HG03045 (cell line): ENCODE measurements at regions not wholly inside any gene's neighbourhood (a gene's known extent, or its start where the extent isn't known, plus 50 kb on each side); places are given as distances from the start of the nearest gene placed in this dataset.

Experiments
- ATAC-seq: cut with Tn5 transposase; IDR thresholded peaks from one replicate; pipeline ENCODE4 v1.9.1; 2021; ENCODE audit warnings: mild to moderate bottlenecking, moderate library complexity; ENCODE audit not compliant: unreplicated experiment

DNA sequence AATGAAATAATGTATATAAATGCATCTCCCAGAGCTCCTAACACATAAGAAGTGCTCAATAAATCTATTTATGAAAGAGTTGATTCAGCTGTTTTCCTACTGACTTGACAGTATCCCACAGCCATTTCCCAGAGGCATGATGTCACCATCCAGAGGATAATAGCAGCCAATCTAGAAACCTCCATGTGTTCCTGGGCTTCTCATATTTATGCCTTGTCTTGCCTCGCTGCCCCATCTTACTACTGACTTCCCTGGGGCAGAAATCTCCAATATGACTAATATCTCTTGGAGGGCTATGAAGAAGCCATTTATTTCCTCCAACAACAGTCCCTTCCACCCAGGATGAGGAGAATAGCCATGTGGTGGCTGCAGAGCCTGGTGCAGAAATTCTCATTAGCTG is 115.4 kb upstream of the NAV2 start:
- ATAC-seq = no peak

DNA sequence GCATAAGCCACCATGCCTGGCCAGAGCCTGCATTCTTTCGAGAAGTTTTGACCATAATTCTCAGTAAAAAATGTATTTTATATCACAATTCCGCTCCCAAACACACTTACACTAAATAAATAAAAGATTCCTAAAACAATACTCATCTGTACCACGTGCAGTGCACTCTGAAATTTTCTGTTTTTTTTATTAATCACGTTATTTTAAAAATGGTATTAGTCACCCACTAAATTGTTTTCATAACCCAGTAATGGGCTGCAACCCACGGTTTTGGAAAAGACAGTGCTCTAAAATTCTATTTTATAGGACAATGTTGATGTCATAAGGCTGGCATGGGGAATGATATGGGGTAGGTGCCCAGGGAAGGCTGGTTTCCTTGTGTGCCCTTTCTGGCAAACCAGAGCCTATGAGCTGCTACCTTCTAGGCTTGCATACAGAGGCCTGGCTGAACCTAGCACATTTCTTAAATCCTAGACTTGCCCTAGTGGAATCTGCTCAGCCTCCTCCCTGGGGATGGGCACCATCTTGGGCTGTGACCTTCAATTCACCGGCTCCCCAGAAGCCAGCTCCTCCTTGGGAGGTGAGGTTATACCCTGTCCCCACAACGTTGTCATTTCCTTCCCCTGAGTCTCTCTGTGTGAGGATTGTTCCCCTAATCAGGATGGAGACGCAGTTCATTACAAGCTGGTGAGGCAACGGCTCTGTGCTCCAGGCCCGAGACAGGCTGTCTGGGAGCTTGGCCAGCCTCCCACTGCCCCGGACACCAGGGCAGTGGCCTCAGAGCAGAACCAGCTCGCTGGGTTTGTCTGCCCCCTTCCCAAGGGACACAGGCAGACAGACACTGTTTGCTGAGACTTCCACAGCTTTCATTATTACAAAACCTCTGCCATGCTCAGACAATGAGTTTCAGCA is 116.5 kb upstream of the NAV2 start:
- ATAC-seq = no peak

DNA sequence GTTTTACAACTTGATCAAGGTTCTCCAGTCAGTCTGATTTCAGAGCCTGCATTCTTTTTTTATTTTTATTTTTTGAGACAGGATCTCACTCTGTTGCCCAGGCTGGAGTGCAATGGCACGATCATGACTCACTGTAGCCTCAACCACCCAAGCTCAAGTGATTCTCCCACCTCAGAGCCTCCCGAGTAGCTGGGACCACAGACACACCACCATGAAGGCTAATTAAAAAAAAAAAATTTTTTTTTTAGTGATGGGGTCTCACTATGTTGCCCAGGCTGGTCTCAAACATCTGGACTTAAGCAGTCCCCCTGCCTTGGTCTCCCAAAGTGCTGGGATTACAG is 117.2 kb upstream of the NAV2 start:
- ATAC-seq = no peak

DNA sequence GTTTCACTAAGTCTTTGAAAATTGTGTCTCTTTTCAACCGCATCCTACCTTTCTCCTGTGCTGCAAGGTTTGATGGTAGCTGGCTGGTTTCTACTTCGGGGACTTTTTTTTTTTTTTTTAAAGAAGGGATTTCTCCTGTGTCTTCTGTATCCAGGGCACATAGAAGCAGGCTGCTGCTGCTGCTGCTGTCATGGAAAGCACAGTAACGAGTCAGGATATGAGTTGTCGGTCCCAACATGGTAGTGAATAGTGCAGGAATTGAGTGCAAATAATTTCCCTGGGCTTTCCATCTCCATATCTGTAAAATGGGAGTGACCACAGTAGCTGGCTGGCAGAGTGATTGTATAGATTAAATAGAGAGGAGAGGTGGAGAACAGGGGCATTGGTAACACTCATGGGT is 118.3 kb upstream of the NAV2 start:
- no peak for ATAC-seq

DNA sequence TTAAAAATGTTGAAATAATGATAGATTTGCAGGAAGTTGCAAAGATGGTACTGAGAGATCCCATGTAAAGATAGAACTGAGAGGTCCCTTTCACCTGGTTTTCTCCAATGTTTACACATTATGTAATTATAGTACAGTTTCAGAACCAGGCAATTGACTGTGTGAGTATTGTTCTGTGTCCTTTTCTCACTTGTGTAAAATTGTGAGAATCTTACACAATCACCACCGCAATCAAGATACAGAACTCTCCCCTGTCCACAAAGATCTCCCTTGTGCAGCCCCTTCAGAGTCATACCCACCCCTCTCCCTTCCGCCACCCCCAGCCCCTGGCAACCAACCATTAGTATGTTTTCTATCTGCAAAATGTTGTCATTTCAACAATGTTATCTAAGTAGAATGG is 119.8 kb upstream of the NAV2 start:
- no peak for ATAC-seq

DNA sequence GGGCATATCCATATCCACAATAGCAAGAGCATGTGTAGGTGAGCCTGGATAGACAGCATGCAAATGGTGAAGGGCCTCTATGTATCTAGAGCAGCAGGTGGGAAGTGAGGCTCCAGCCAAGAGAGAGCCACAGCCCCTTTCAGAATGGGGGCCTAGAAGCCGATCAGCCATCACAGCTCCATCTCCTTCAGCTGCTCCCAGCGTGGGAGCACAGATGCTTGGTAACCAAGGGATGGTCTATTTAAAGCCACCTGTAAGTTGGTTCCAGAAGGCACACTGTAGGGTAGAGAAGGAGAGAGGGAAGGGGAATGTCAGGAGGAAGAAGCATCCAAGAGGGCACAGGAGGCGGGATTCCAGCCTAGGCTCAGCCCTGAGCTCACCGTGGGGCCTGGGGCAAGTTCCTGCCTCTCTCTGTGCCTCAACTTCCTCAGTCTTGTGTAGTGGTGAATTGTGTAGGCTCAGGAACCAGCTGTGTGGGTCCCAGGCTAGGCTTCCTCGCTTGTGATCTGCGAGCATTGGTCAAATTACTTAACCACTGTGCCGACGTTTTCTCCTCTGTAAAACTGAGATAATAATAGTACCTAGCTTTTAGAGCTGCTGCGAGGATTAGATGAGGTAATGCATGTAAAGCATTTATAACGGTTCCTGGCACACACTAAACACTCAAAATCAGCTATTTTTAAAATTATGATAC is 122.9 kb upstream of the NAV2 start:
- ATAC-seq = no peak

DNA sequence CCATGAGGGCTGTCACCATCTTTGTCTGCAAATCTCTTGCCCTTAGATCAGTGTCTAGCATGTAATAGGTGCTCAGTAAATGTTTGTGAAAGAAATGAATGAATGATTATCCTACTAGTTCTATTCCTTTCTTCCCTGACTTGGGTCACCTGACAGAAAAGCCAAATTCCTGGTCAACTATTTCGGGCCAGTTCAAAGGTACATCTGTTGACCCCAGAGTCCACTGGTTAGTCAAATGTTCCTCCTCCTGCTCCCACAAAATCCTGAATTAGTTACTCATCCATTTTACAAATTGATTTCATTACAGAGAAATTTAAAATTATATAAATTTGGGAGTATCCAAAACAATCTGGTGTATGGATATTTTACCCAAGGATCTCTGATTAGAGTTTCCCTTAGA is 124.7 kb upstream of the NAV2 start:
- ATAC-seq = no peak

DNA sequence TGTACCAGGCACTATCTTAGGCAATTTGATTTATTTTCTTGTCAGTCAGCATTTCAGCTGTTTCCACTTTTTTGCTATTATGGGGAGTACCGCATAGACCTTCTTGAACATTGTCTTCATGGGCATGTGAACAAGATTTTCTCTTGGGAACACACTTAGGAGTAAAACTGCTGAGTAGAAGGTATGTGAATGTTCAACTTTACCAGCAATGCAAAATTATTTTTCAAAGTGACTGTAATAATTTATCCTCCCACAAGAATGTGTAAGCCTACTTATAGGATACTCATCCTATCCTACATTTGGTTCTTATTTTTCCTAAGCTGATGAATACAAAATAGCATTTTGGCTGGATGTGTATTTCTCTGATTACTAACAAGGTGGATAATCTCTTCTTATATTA is 132.0 kb upstream of the NAV2 start:
- ATAC-seq = no peak

DNA sequence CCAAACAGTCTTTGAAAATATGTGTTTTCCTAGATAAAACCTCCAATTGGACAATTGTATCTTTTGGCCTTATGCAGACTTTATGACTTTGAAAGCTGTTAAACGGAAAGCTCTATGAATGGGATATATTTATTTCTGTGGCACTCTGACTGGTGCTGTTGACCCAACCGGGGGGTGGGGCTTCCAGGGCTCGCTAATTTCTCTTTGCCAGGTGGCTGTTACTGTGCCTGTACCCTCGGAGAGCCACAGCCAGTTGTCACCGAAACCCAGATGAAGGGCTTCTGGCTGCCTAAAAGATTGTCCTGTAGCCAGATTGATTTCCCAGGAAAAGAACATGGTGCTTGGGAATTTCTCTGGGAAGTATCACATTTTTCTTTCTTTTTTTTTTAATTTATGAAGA is 132.7 kb upstream of the NAV2 start:
- ATAC-seq = no peak

DNA sequence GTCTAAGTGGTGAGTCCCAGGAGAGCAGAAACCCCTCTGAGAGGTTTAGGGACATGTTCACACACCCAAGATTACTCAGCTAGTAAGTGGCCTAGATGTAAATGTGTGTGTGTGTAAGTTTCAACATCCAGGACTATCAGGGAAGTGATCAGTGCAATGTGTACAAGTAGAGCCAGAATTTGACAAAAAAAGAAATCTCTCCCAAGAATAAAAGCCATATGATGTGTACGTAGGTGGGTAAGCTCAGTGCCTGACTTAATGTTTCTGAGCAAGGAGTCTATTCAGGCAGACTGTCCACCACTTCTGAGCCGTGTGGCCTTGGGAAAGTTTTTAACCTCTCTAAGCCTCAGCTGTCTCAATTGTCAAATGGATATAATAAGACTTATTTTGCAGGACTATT is 133.8 kb upstream of the NAV2 start:
- no peak for ATAC-seq

DNA sequence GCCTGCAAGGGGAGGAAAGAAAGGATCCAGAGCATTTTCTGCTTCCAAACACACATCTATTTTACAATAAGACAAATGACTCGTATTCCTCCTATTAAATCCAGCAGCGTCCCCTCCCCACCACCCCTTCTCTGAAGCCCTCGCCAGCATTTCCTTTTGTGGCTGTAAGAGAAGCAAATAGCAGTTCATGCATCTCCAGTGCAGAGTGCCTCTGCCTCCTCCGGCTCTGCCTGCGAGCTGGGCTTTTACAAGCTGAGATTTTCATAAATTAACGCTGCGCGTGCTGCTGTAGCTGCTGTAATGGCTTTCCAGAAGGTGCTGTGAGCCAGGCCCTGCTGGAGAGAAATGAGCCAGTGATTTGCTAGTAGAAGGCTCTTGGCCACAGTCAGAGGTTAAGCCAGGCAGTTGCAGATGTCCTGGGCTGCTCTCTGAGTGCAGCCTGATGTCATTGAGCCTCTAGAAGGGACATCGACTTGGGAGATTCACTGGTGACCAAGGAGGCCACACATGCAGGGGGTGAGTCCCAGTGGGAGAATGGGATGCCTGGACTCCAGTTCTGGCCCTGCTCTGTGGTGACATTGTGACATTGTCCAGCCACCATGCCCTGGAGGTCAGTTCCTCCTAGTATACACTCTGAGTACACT is 134.5 kb upstream of the NAV2 start:
- ATAC-seq = no peak

DNA sequence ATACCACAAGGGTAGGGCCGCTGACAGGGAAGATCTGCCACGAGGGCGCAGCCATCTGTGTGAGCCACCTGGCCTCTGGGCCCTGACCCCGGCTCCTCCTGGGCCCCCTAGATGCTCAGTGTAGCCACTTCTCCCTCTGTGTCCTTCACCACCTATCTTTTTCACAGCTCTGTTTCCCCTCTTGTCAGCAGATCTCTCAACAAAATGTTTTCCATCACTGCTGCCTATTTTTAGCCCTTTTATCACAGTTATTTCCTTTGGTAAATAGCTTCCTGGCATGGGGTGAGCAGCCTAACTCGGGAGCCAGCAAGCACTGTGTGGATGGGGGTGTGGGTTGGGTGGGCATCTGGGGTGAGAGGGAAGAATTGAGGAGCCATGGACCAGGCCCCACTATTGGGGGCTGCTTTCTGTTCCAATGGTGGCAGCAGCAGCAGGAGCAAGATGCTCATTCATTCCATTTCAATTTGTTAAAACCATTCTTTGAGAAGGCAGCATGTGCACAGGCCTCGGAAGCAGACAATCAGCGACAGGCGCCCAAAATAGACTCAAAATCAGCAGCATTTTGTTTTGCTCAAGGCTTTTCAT is 135.2 kb upstream of the NAV2 start:
- ATAC-seq = no peak

DNA sequence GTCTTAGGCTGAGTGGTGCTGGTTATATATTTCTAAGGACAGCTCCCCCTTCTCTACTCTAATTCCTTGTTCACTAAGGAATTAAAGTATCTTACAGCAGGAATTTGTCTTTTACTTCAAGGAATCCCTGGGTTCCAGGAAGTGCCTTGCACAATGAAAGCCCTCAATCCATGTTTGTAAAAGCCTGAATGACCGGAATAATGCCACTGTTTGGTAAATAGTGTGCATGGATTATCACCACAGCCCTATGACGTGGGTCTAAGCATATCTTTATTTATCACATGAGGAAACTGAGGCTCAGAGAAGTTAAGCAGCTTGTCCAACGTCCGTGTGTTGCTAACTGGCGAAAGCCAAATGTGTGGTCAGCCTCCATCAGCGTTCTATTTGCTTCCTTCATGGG is 135.7 kb upstream of the NAV2 start:
- no peak for ATAC-seq

DNA sequence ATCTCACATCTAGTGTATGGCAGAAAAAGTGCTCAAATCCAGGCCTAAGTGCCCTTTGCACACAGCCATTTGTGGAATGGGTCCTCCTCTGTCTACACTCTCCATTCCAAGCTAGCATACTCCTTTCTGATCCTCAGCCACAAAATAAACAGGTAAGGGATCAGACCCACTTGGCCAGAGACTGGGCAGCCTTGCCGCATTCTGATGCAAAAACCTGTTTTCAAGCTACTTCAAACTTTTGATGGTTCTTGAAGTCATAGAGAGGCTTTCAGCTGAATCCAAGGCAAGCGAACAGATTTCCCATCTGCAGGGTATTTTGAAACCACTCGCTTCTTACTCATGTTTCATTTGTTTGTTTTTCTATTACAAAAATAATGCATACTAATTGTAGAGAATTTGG is 136.6 kb upstream of the NAV2 start:
- no peak for ATAC-seq

DNA sequence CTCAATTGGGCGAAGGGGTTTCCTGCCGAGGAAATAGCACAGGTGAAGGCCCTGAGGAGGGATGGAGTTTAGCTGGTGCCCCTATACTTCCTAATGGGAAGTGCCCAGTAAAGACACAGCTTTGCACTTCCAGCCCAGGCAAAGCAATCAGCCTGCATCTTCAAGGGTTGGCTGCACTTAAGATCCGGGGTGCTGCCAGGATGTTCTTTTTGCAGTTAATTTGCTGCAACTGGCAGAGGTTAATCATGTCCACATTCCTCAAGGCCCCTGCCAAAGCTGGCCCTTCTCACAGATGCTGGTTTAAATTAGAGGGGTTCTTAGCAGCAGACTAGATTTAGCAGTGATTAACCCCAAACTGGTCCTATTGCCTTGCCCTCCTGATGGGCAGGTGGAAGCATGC is 137.7 kb upstream of the NAV2 start:
- no peak for ATAC-seq

DNA sequence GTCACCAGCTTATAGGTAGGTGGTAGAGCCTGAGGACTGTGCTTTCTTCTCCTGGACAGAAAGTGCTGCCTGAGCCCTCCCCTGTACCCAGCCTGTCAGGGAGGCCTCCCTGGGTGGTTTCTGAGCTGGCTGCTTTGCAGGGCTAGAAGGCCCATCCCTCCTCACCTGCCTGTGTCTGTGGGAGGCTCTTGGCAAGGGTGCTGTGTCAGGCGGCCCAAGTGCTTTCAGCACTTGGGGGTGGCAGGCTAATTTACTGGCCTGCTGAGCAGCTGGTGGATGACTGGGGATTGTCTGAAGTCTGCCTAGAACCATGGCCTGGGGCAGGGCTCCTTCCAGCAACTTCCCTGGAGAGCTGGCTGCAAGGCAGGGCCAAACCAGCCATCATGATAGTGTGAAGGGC is 139.0 kb upstream of the NAV2 start:
- no peak for ATAC-seq

DNA sequence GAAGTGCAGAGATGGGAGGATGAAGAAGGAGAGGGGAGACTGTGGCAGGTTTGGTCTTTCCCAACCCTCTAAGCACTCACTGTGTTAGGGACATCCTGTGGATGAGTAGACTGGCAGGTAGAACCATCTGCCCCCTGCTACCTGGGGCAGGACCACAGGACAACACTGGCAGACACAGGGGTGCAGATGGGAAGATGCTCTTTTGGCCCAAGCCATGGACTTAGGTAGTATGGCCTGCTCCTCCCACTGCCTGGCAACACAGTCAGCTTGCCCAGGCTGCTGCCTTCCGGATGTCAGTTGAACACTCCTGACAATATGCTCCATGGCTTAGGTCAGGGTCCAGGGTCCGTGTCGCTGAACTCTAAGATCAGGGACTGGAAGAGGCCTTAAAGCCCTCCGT is 140.7 kb upstream of the NAV2 start:
- ATAC-seq = no peak

DNA sequence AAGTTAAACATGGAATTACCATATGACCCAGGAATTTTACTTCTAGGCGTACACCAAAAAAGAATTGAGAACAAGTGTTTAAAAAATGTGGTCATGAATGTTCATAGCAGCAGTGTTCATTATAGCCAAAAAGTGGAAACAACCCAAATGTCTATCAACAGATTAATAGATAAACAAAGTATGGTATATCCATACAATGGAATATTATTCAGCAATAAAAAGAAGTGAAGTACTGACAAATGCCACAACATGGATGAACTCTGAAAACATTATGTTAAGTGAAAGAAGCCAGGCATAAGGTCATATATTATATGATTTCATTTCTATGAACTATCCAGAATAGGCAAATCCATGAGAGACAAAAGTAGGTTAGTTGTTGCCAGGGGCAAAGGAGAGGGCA is 141.7 kb upstream of the NAV2 start:
- ATAC-seq = no peak

DNA sequence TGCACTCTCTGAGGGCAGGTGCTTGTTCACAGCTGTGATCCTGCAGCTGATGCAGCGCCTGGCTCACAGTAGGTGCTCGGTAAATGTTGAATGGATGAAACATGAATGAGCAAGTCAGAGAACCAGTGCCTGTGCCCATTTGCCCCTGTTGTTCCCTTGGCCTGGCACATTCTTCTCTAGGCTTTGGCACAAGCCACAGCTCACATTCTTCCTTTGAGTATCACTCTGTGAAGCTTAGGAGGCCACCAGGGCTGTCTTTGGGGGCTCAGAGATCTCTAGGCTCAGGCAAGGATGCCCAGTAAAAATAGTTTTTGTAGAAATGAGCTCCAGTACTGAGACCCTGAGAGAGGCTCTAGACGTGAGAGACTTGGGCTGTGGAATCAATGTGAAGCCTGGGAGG is 144.6 kb upstream of the NAV2 start:
- ATAC-seq = no peak

DNA sequence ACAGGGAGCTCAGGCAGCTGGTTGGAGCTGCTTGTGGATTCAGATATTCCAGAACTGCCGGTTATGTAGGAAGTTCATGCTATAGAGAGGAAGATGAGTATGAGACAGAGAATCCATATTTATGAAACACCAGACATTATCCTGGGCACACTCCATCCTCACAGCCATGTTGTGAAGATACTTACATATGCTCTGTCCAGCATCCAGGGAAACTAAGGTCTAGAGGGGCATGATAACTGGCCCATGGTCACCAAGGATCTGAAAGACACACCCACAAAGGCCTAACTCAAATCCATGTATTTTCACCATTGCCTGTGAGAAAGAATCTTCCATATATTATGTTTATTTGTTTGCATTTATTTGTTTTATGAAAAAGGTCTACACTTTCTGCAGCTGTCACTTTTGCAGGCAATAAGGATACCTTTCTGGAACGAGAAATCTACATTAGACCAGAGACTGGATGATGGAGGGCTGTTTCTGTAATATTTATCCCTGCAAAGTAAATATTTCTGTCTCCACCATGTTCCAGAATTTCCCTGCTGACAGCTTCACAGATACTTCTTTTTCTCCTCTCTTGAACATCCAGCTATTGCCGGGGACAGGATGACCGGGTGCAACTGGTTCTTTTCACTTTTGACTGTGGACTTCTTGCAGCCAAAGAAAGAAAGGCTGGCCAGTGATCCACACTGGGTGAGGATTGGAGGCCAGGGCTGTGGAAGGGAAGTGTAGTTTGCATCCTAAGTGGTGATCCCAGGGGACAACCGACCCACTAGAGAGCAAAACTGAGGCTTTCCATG is 145.9 kb upstream of the NAV2 start:
- ATAC-seq = no peak

DNA sequence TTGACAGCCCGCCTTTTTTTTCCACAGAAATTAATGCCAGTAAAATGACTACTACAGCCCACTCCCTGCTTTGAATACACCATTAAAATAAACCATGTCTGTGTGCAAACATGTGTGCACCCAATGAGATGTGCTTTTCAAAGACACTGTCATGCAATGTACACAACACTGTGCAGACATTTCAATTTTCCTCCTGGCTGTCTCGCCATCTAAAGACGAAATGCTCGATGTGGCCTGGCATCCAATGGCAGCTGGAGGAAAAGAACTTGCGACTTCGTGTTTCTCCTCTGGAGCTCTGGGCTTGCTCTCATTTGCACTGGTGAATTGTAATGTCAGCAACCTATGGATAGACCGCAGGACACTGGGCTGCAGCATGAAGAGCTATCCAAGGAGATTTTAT is 147.0 kb upstream of the NAV2 start:
- no peak for ATAC-seq
